DND-41 (cell line): ENCODE measurements at regions not wholly inside any gene's neighbourhood (a gene's known extent, or its start where the extent isn't known, plus 50 kb on each side); places are given as distances from the start of the nearest gene placed in this dataset.

ENCODE experiments used
- EZH2 ChIP-seq: IDR thresholded peaks from 3 replicates; pipeline ENCODE4 v1.6.1; 2012; ENCODE audit warnings: borderline replicate concordance, low read depth, mild to moderate bottlenecking, moderate library complexity, low read length, inconsistent platforms; ENCODE audit not compliant: severe bottlenecking
- TF ChIP-seq, protein P1 (sequence below): IDR thresholded peaks from 2 replicates; pipeline ENCODE4 v1.5.1; 2012; ENCODE audit warnings: borderline replicate concordance, low read length, moderate library complexity, mild to moderate bottlenecking; ENCODE audit not compliant: poor library complexity, severe bottlenecking; ENCODE audit errors: extremely low read depth

DNA sequence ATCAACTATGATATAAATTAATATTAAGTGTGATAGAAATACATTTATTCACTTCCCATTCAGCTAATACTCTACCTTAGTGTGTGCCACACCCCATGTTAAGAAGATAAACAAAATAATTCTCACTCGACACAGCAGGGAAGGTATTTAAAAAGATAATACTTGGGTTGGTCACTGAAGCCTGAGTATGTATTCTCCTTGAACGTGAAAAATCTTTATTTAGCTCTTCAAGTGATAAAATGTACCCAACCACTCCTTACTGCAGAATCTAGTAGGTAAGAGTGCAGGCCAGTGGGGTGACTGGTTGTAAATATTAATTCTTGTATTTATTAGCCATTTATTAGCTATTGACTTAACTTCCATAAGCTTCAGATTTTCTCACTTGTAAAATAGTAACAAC is 372.7 kb upstream of the THBS1 start:
- TF ChIP-seq, protein P1, sequence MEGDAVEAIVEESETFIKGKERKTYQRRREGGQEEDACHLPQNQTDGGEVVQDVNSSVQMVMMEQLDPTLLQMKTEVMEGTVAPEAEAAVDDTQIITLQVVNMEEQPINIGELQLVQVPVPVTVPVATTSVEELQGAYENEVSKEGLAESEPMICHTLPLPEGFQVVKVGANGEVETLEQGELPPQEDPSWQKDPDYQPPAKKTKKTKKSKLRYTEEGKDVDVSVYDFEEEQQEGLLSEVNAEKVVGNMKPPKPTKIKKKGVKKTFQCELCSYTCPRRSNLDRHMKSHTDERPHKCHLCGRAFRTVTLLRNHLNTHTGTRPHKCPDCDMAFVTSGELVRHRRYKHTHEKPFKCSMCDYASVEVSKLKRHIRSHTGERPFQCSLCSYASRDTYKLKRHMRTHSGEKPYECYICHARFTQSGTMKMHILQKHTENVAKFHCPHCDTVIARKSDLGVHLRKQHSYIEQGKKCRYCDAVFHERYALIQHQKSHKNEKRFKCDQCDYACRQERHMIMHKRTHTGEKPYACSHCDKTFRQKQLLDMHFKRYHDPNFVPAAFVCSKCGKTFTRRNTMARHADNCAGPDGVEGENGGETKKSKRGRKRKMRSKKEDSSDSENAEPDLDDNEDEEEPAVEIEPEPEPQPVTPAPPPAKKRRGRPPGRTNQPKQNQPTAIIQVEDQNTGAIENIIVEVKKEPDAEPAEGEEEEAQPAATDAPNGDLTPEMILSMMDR: no peak
- TF ChIP-seq EZH2: no peak
